ENCODE measurements at regions not wholly inside any gene's neighbourhood (a gene's known extent, or its start where the extent isn't known, plus 50 kb on each side); places are given as distances from the start of the nearest gene placed in this dataset.

DNA sequence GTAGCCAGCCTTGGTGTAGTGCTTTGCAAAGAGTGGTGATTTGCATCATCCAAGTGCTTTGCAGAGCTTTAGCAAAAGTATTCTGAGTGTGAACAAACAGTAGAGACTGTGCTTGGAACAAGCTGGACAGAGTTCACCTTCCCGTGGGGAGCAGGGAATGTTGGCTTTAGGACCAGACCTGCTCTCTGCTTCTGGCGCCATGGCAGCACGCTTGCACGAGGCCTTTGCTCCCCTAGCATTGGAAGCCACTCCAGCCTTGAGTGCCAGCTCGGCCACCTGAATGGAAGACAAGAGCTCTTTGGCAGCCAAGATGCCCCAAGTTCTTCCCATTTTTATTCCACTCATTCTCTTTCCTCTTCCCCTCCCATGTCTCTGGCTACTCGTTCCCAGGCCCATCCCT, 250.8 kb upstream of the OSR1 start:
- no peak for DNase-seq (ENCODE audit: low spot score)
- in situ Hi-C loops (cut with MboI; ENCODE audit: low sequenced_read_pairs, unreplicated experiment), result no loop called here
- no peak for TF ChIP-seq CTCF (IDR thresholded peaks at IDR 0.05; ENCODE audit: borderline replicate concordance, control extremely low read depth, extremely low read depth, insufficient read depth, missing control alignments)

DNA sequence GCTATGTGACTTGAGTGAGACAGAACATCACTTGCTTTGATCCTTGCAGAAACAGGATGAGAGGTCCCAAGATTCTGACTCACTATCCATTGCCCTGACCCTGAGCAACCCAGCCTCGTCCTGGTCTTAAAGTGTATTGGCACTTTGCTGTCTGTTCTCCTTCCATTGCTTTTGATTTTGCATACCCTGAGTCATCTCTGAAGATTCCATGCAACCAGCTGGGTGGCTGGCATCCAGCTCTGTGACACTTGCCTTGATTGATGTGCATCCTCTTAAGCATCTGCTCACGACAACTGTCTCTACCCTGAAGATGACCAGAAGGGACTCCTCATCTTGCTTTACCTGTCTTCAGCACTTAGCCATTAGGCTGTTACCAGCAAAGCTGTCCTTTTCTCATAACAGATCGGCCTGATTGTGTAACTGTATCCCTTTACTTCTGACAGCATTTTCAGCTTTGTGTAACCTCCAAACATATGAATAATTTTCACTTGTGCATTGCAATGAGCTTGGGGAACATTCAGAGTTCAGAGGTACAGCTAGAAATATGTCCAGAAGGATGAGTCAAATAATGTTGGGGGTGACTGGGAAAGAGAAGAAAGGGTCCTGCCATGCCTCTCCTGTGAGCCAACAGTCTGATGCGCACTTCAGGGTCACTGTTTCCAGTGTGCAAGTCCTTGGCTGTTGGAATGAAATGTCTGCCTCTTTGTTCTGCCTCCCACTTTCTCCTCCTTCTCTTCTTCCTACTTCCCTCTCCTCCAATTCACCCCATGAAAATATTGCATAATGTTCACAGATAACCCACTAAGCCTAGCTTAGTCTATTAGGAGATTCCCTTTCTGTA, 249.7 kb upstream of the OSR1 start:
- no peak for TF ChIP-seq CTCF (IDR thresholded peaks at IDR 0.05; ENCODE audit: borderline replicate concordance, control extremely low read depth, extremely low read depth, insufficient read depth, missing control alignments)
- in situ Hi-C loops (cut with MboI; ENCODE audit: low sequenced_read_pairs, unreplicated experiment), result no loop called here
- no peak for DNase-seq (ENCODE audit: low spot score)

GRCh38 chr2:19607400-19607799, 249.0 kb upstream of the OSR1 start:
- DNase-seq (ENCODE audit: low spot score), result no peak
- no peak for TF ChIP-seq CTCF (IDR thresholded peaks at IDR 0.05; ENCODE audit: borderline replicate concordance, control extremely low read depth, extremely low read depth, insufficient read depth, missing control alignments)
- in situ Hi-C loops (cut with MboI; ENCODE audit: low sequenced_read_pairs, unreplicated experiment), result no loop called here

DNA sequence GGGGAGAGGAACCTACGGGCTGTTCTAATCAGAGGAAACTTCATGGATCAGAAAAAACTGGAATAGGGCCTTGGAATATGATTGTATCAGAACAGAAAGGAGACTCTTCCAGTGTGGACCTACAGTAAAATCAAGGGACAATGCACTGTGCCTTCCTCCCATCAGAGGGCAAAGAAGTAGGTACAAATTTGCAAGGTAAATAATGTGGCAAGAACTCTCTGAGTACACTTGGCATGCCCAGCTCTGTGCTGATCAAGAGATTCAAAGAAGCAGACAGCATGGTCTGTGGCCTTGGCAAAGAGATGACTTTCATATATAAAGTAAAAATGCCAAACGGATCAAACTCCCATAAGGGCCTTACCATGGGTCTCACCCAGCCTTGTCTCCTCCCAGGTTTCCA, 242.6 kb upstream of the OSR1 start:
- DNase-seq (ENCODE audit: low spot score), result no peak
- in situ Hi-C loops (cut with MboI; ENCODE audit: low sequenced_read_pairs, unreplicated experiment), result no loop called here
- TF ChIP-seq CTCF (IDR thresholded peaks at IDR 0.05; ENCODE audit: borderline replicate concordance, control extremely low read depth, extremely low read depth, insufficient read depth, missing control alignments), result no peak

- TF ChIP-seq CTCF (IDR thresholded peaks at IDR 0.05; ENCODE audit: borderline replicate concordance, control extremely low read depth, extremely low read depth, insufficient read depth, missing control alignments), result no peak
- DNase-seq (ENCODE audit: low spot score), result no peak
- in situ Hi-C loops (cut with MboI; ENCODE audit: low sequenced_read_pairs, unreplicated experiment), result no loop called here
These were observed 242.1 kb upstream of the OSR1 start for GRCh38 chr2:19600506-19600905.

GRCh38 chr2:19598971-19599370, 240.5 kb upstream of the OSR1 start:
- no peak for DNase-seq (ENCODE audit: low spot score)
- in situ Hi-C loops (cut with MboI; ENCODE audit: low sequenced_read_pairs, unreplicated experiment), result no loop called here
- no peak for TF ChIP-seq CTCF (IDR thresholded peaks at IDR 0.05; ENCODE audit: borderline replicate concordance, control extremely low read depth, extremely low read depth, insufficient read depth, missing control alignments)
